ENCODE measurements at regions not wholly inside any gene's neighbourhood (a gene's known extent, or its start where the extent isn't known, plus 50 kb on each side); places are given as distances from the start of the nearest gene placed in this dataset.

DNA sequence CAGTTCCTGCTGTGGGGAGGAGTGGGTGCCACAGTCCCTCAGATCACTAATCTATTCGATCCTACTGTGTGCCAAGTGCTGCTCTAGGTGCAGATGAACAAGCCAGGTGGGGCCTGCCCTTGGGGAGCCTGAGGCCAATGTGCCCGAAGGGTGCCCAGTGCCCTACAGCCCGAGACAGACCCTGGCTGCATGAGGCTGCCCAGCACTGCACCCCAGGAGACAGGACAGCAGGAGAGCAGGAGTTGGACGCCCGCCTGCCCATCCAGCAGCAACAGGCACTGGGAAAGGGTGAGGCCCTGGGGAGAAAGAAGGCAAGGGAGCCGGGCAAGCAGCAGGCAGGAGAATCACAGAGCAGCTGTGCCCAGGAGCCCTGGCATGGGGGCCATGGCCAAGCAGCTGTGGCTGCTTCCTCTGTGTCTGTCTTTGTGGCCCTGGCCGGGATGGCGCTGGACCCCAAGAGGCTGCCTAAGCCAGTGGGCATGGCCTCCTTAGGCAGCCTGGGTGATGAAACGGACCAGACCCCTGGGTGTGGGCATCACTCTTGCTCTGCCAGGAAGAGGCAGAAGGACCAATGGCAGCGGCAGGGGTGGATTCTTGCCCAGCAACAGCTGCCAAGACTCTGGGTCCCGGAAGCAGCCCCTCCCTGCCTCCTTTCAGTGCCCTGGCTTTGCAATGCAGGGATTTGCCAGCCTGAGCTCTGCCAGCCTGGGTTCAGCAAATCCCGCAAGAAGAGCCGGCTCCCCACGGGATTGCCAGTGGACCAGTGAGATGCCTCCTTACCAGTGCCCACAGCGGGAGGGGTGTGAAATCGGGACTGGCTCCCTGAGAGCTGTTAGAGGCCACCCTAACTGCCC lies 179.6 kb upstream of the TNRC6C start:
- no peak for DNase-seq (ENCODE audit: low read depth in 2 of 2)

GRCh38 chr17:77779711-77780539 lies 178.6 kb upstream of the TNRC6C start:
- DNase-seq (ENCODE audit: low read depth in 2 of 2) = no peak

GRCh38 chr17:77781536-77781935 lies 177.0 kb upstream of the TNRC6C start:
- no peak for DNase-seq (ENCODE audit: low read depth in 2 of 2)

GRCh38 chr17:77782201-77782600 lies 176.3 kb upstream of the TNRC6C start:
- no peak for DNase-seq (ENCODE audit: low read depth in 2 of 2)

DNA sequence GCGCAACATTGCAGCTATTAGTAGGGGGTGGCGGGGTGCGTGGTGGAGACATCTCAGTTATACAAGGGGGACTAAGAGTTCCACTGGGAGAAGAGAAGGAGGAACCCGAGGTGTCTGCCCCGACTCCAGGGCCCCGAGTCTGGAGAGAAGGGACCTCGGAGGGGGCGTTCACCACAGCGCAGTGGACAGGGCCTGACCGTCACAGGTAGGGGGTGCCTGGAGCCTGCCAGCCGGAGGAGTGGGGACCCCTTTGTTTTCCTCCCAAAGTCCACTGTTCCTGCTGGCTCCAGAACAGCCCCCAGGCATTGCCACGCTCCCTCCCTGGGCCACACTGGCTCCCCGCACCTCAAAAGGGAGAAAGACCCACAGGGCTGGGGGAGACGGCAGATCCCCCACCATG lies 175.9 kb upstream of the TNRC6C start:
- no peak for DNase-seq (ENCODE audit: low read depth in 2 of 2)

GRCh38 chr17:77783991-77784820 lies 174.3 kb upstream of the TNRC6C start:
- DNase-seq (ENCODE audit: low read depth in 2 of 2) = no peak

DNA sequence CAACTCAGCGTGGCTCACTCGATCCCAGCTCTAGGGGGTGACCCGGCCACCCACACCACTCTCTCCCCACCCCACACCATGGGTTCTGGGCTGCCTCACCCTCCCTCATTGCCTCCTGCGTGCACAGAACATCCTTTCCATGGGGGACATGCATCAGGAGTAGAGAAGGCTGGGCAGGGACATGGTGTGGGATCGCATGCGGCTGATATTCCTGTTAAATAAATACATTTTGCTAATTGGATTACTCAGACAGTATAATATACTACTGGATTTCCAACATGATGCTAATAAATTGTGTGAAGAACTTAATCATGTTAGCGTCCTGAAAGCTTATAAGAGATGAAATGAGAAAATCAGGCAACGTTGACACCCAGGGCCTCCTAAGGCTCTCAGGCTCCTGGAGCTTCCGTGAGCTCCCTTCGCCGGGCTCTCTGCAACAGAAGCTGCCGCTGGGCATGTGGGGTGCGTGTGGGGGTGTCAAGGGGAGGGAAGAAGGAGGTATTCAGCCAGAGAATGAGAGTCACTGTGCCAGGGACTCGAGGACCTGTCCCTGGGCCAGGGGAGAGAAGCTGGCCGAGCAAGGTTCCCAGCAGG lies 173.1 kb upstream of the TNRC6C start:
- DNase-seq (ENCODE audit: low read depth in 2 of 2) = no peak

DNA sequence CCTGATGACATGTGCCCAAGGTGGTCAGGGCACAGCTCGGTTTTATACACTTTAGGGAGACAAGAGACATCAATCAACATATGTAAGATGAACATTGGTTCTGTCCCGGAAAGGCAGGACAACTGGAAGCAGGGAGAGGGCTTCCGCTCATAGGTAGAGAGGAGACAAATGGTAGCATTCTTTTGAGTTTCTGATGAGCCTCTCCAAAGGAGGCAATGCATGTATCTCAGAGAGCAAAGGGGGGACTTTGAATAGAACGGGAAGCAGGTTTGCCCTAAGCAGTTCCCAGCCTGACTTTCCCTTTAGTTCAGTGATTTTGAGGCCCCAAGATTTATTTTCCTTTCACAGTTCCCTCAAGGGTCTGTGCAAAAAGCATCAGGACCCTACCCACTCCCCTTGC lies 172.4 kb upstream of the TNRC6C start:
- no peak for DNase-seq (ENCODE audit: low read depth in 2 of 2)

GRCh38 chr17:77786740-77787505 lies 171.6 kb upstream of the TNRC6C start:
- no peak for DNase-seq (ENCODE audit: low read depth in 2 of 2)

DNA sequence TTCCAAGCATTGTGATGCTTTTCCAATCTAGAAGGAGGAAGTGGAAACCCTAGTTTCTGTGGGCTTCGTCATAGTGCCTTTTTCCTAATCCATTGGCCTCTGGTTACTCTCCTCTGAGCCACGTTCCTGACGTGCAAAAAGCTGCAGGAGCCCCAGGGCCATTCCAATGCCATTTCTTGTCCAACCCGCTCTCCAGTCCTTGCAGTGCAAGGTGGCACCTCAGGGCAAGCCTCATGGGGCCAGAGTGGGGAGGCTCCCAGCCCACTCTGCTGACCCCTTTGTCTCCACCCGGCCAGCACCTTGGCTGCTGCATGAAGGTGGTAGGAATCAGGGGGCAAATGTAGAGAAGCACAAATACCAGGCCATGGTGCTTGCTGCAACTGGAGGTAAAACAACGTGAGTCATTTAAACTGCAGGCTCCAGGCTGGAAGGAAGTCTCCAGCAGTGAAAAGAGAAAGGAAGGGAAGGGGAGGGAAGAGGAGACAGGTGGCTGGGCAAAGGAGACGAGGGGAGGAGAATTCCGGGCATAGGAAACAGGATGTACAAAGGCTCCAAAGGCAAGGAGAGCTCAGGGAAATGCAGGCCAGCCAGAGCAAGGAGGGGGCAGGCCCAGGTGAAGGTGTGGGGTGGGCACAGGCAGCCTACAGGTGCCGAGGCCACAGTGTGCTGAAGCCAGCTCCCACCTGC lies 168.2 kb upstream of the TNRC6C start:
- no peak for DNase-seq (ENCODE audit: low read depth in 2 of 2)

GRCh38 chr17:77792626-77793025 lies 165.9 kb upstream of the TNRC6C start:
- no peak for DNase-seq (ENCODE audit: low read depth in 2 of 2)

GRCh38 chr17:77793146-77793970 lies 165.1 kb upstream of the TNRC6C start:
- DNase-seq (ENCODE audit: low read depth in 2 of 2) = no peak

GRCh38 chr17:77793971-77794235 lies 164.6 kb upstream of the TNRC6C start:
- no peak for DNase-seq (ENCODE audit: low read depth in 2 of 2)

- DNase-seq (ENCODE audit: low read depth in 2 of 2) = no peak
Observed at GRCh38 chr17:77794846-77795245, 163.7 kb upstream of the TNRC6C start.

DNA sequence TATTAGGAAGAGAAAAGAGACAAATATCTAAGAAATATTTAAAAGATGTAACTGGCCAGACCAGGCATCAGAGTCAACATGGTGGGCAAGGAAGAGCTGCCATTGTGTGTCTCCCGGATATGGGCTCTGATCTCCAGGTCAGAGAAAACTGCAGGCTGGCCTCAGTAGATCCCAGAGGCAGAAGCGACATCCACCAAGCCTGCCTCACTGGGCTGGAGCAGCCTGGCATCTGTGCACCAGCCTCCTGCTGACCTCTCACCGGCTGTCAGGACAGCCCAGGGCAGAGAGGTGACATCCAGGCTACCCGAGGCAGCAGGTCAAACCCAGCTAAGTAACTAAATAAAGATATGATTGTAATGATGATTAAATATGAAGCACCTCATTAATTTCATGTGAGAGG lies 162.8 kb upstream of the TNRC6C start:
- DNase-seq (ENCODE audit: low read depth in 2 of 2) = no peak

GRCh38 chr17:77796176-77796860 lies 162.2 kb upstream of the TNRC6C start:
- DNase-seq (ENCODE audit: low read depth in 2 of 2) = no peak

DNA sequence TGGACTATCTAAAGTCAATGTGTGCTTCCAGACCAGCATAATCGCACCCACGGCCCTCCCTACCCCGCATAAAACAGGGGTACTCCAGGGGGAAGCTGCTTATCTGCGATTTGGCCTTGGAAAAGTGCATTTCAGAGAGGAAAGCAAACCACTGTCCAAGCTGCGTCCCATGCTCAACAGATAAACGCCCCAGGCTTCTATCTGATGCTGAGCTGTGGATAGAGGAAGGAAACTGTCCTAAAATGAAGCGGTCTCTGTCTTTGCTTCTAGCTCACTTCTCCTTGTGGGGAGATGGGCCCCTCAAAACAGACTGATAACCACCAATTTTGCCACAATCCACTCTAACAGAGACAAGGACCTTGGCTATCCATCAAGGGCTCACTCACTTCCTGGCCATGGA lies 160.5 kb upstream of the TNRC6C start:
- no peak for DNase-seq (ENCODE audit: low read depth in 2 of 2)

GRCh38 chr17:77798481-77798880 lies 160.0 kb upstream of the TNRC6C start:
- no peak for DNase-seq (ENCODE audit: low read depth in 2 of 2)

DNA sequence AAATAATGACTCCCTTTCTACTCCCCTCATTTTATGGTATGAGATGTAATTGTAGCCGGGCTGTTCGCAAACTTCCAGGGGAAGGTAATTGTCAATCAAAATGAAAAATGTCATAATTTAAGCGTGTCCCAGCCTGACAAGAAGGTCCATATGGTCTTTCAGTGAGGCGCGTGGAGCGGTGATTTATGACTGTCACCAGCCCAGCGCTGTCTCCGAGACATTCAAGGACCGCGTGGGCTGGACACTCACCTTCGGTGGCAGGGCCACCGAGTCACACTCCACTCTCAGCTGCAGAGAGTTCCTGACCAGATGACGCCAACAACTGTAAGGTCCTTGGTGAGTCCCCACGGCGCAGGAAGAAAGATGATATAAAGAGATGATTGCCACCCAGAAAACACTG lies 157.7 kb upstream of the TNRC6C start:
- DNase-seq (ENCODE audit: low read depth in 2 of 2) = no peak
